NCI-H510A (cell line): ENCODE measurements at regions not wholly inside any gene's neighbourhood (a gene's known extent, or its start where the extent isn't known, plus 50 kb on each side); places are given as distances from the start of the nearest gene placed in this dataset.
"Not testable (repeated sequence)": the region's sequence is repeated elsewhere in the genome, so short reads cannot be mapped to it uniquely, and the experiment has no call there.

Experiments used
- DNase-seq: peaks from one replicate; lab custom pipeline; 2025; lab: John Stamatoyannopoulos, UW

GRCh38 chr15:47131450-47131849 lies 585.9 kb upstream of the SEMA6D start:
- not testable (repeated sequence) for DNase-seq

- no peak for DNase-seq
These were observed 582.0 kb upstream of the SEMA6D start for GRCh38 chr15:47135267-47135666.

DNA sequence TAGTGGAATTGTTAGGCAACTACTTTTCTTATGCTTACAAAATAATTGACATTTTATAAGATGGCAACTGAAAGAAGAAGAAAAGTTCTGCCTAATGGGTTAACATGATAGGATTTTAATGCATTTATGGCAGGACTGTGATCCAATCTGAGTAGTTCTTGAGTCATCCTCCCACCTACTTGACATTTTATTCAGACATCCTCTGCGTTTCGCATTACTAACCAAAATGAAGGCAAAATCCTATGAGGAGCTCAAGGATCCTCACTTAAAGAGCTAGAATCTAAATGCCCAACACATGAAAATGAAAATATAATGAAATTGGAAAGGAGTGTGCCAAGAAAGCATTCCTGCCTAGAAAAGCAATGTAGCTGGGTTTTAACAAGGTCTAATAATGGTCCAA lies 581.1 kb upstream of the SEMA6D start:
- DNase-seq: no peak

GRCh38 chr15:47139965-47140364 lies 577.3 kb upstream of the SEMA6D start:
- DNase-seq: no peak

GRCh38 chr15:47157827-47158226 lies 559.5 kb upstream of the SEMA6D start:
- DNase-seq: no peak

GRCh38 chr15:47158573-47158972 lies 558.7 kb upstream of the SEMA6D start:
- DNase-seq: no peak

GRCh38 chr15:47177177-47177576 lies 540.1 kb upstream of the SEMA6D start:
- DNase-seq: no peak

GRCh38 chr15:47179988-47180387 lies 537.3 kb upstream of the SEMA6D start:
- DNase-seq: no peak

GRCh38 chr15:47182818-47183217 lies 534.5 kb upstream of the SEMA6D start:
- no peak for DNase-seq

GRCh38 chr15:47184003-47184907 lies 533.0 kb upstream of the SEMA6D start:
- DNase-seq: peak; percentile 29

- DNase-seq: no peak
These were observed 532.1 kb upstream of the SEMA6D start for GRCh38 chr15:47184908-47185801.

- no peak for DNase-seq
These were observed 531.2 kb upstream of the SEMA6D start for GRCh38 chr15:47186075-47186474.

DNA sequence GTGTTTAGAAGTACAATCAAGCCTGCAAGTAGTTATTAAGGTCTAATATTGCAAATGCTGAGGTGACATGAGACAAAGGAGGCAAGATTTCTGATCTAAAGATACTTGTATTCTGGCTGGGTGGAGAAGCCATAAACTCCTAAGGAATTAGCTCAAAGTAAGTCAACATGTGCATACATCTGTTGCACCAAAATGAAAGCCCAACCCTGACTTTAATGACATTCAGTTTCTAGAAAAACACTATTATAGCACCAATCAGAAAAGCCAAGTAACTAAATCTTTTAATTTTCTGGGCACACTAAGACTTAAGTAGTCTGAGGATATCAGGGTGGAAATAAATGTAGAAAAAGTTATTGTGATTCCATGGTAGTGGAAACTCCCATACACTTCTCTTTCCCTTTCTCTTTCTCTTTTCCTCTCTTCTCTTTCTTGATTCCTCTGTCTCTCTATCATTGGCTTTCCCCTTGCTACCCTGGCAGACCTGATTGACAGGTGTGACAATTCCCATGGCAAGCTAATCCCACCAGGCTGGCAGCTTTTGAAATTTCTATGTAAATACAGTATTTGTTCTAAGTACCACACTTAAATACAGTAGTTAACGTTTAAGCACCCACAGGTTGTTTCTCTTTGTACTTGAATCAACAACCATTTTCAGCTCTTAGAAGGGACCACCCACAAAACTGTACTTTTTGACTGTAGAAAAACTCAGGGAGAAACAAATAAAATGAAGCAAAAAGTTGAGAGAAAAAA lies 528.4 kb upstream of the SEMA6D start:
- no peak for DNase-seq

GRCh38 chr15:47194718-47195117 lies 522.6 kb upstream of the SEMA6D start:
- no peak for DNase-seq

DNA sequence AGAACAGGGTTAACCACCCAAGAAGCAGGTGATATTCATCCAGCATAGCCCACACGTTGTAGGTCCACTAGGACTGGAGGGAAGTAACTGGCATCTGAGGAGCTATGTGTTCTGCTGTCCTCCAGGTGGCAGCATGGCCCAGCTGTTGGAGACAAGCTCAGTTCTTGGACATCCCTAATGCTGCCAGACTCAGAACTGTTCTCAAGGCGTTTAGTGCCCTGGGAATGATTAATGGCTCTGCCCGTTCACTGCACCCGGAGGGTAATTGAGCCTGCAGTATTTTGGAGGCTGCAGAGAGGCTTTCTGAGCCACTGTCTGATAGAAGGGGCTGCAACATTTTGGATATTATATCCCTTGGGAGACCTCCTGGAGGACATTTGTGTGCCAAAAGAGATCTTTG lies 521.3 kb upstream of the SEMA6D start:
- DNase-seq: peak; percentile 72

GRCh38 chr15:47203993-47204392 lies 513.3 kb upstream of the SEMA6D start:
- DNase-seq: no peak

GRCh38 chr15:47206358-47206978 lies 510.8 kb upstream of the SEMA6D start:
- no peak for DNase-seq

- no peak for DNase-seq
These were observed 507.7 kb upstream of the SEMA6D start for GRCh38 chr15:47209591-47209990.

GRCh38 chr15:47212222-47213010 lies 504.9 kb upstream of the SEMA6D start:
- no peak for DNase-seq

DNA sequence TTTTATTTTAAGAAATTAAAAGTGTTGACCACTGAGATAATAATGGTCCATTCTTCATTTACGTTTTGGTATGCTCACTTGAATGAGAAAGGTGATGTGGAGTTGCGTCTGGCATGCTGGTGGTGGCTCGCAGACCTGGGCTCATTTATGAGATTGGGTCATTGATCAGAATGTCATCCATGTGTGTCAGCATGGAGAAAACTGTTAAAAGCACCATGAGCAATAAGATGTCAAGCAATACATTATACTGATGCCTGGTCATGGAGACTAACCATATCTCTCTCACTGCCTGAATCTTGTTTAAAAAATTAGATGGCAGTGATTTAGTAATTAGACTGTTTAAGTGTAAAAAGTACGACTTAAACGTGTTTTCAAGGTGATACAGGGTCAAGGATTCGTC lies 503.4 kb upstream of the SEMA6D start:
- DNase-seq: no peak

- DNase-seq: no peak
These were observed 499.0 kb upstream of the SEMA6D start for GRCh38 chr15:47218295-47218694.
